ENCODE measurements at regions not wholly inside any gene's neighbourhood (a gene's known extent, or its start where the extent isn't known, plus 50 kb on each side); places are given as distances from the start of the nearest gene placed in this dataset.

GRCh38 chr20:60718743-60719480 is 533.1 kb upstream of the CDH4 start:
- TF ChIP-seq POLR2AphosphoS5 (IDR thresholded peaks at IDR 0.05; ENCODE audit: low read depth, low read length) (no peak), POLR2A (IDR thresholded peaks at IDR 0.05; ENCODE audit: low read depth, low read length) (no peak), TAF1 (IDR thresholded peaks at IDR 0.05; ENCODE audit: low read depth, low read length) (no peak), SPI1 (IDR thresholded peaks at IDR 0.05; ENCODE audit: low read depth, low read length) (no peak), PAX5 (IDR thresholded peaks at IDR 0.05; ENCODE audit: insufficient read depth, low read length, severe bottlenecking) (no peak)

Data from GM12891 (cell line).